IMR-90 (cell line): ENCODE measurements at regions not wholly inside any gene's neighbourhood (a gene's known extent, or its start where the extent isn't known, plus 50 kb on each side); places are given as distances from the start of the nearest gene placed in this dataset.

Experiments
- ATAC-seq: fragments of 200-7000 bp; cut with Tn5 transposase; 2 replicates; pipeline ENCODE4 v1.9.1; 2020; ENCODE audit warnings: low read depth, mild to moderate bottlenecking, moderate library complexity
- BruUV-seq: library from RNA; stranded (reverse); fragments of 400-500 nt; replicated peaks from 2 replicates; lab custom pipeline; 2021; lab: Mats Ljungman, UMichigan
- CTCF ChIA-PET: fragments of 300-600 bp; formaldehyde crosslinking; extraction: SDS; loops from one replicate; lab custom pipeline; 2021; ENCODE audit warnings: antibody characterized with exemption; lab: Yijun Ruan, JAX
- POLR2A ChIA-PET: fragments of 300-600 bp; sonication (Branson Sonifier 250); formaldehyde crosslinking; loops from one replicate; lab custom pipeline; 2022; ENCODE audit warnings: antibody characterized with exemption; ENCODE audit not compliant: unreplicated experiment; lab: Charles Lee
- DNase-seq: peaks from one replicate; pipeline ENCODE4 v3.0.0; 2013
- H2AFZ ChIP-seq: replicated peaks from 2 replicates; pipeline ENCODE3; 2013; ENCODE audit warnings: low read length, mild to moderate bottlenecking; ENCODE audit not compliant: poor library complexity
- H2AK5ac ChIP-seq: 2 replicates; pipeline ENCODE4 v1.6.1; 2013; ENCODE audit warnings: low read depth, low read length, inconsistent platforms
- H2AK9ac ChIP-seq: replicated peaks from 2 replicates; pipeline ENCODE3; 2013; ENCODE audit warnings: mild to moderate bottlenecking, low read depth, low read length, moderate library complexity; ENCODE audit not compliant: poor library complexity
- H2BK120ac ChIP-seq: 2 replicates; pipeline ENCODE4 v1.6.1; 2013; ENCODE audit warnings: low read depth, low read length, inconsistent platforms
- H2BK15ac ChIP-seq: 3 replicates; pipeline ENCODE4 v1.6.1; 2013; ENCODE audit warnings: low read depth, low read length, inconsistent platforms
- H2BK20ac ChIP-seq: 2 replicates; pipeline ENCODE4 v1.6.1; 2013; ENCODE audit warnings: low read depth, mild to moderate bottlenecking, inconsistent platforms, low read length, moderate library complexity
- H2BK5ac ChIP-seq: 2 replicates; pipeline ENCODE4 v1.6.1; 2013; ENCODE audit warnings: mild to moderate bottlenecking, low read depth, low read length, inconsistent platforms; ENCODE audit not compliant: poor library complexity, severe bottlenecking
- H3K14ac ChIP-seq: replicated peaks from 2 replicates; pipeline ENCODE4 v1.6.1; 2013; ENCODE audit warnings: low read depth, low read length, inconsistent platforms
- H3K18ac ChIP-seq: 2 replicates; pipeline ENCODE4 v1.6.1; 2013; ENCODE audit warnings: low read depth, low read length, control low read depth
- H3K23ac ChIP-seq: 2 replicates; pipeline ENCODE4 v1.6.1; 2013; ENCODE audit warnings: low read depth, low read length, inconsistent platforms
- H3K27ac ChIP-seq: 2 replicates; pipeline ENCODE4 v1.5.1; 2013; ENCODE audit warnings: mild to moderate bottlenecking, control low read depth, low read length; ENCODE audit not compliant: insufficient read depth
- H3K27me3 ChIP-seq: 2 replicates; pipeline ENCODE4 v1.6.1; 2013; ENCODE audit warnings: low read length; ENCODE audit not compliant: control insufficient read depth, insufficient read depth
- H3K36me3 ChIP-seq: 2 replicates; pipeline ENCODE4 v1.6.1; 2013; ENCODE audit warnings: low read length, mixed read lengths; ENCODE audit not compliant: control insufficient read depth, insufficient read depth
- H3K4ac ChIP-seq: 2 replicates; pipeline ENCODE4 v1.6.1; 2013; ENCODE audit warnings: low read depth, low read length, inconsistent platforms
- H3K4me1 ChIP-seq: 2 replicates; pipeline ENCODE4 v1.6.1; 2013; ENCODE audit warnings: low read length, mixed read lengths; ENCODE audit not compliant: control insufficient read depth, insufficient read depth
- H3K4me2 ChIP-seq: 2 replicates; pipeline ENCODE4 v1.6.1; 2013; ENCODE audit warnings: low read depth, mild to moderate bottlenecking, control low read depth, low read length, moderate library complexity
- H3K4me3 ChIP-seq: 2 replicates; pipeline ENCODE4 v1.5.1; 2013; ENCODE audit warnings: low read depth, mild to moderate bottlenecking, control low read depth, low read length, moderate library complexity; ENCODE audit not compliant: insufficient read depth
- H3K56ac ChIP-seq: 2 replicates; pipeline ENCODE4 v1.6.1; 2013; ENCODE audit warnings: low read length, inconsistent platforms; ENCODE audit not compliant: insufficient read depth; ENCODE audit errors: extremely low read depth
- H3K79me1 ChIP-seq, 2 experiments: 2 replicates each; pipeline ENCODE4 v1.6.1; 2013; ENCODE audit warnings: low read length in 2 of 2, inconsistent platforms in 1 of 2, low read depth in 1 of 2
- H3K9ac ChIP-seq: 2 replicates; pipeline ENCODE4 v1.6.1; 2013; ENCODE audit warnings: low read depth, low read length, control low read depth
- H3K9me1 ChIP-seq: 2 replicates; pipeline ENCODE4 v1.6.1; 2013; ENCODE audit warnings: low read length, inconsistent platforms; ENCODE audit not compliant: insufficient read depth
- H3K9me3 ChIP-seq: 2 replicates; pipeline ENCODE4 v1.6.1; 2013; ENCODE audit warnings: low read length; ENCODE audit not compliant: control insufficient read depth, insufficient read depth
- H4K20me1 ChIP-seq: 2 replicates; pipeline ENCODE4 v1.6.1; 2013; ENCODE audit warnings: low read length, inconsistent platforms; ENCODE audit not compliant: insufficient read depth
- H4K5ac ChIP-seq: 2 replicates; pipeline ENCODE4 v1.6.1; 2013; ENCODE audit warnings: mild to moderate bottlenecking, low read depth, low read length, control low read depth
- H4K8ac ChIP-seq, 2 experiments: 2 replicates each; pipeline ENCODE4 v1.6.1; 2013; ENCODE audit warnings: low read depth in 2 of 2, low read length in 2 of 2, control low read depth in 1 of 2, inconsistent platforms in 1 of 2
- H4K91ac ChIP-seq: 2 replicates; pipeline ENCODE4 v1.6.1; 2013; ENCODE audit warnings: low read depth, low read length, inconsistent platforms; ENCODE audit not compliant: insufficient read depth
- BHLHE40 ChIP-seq: fragments of 150-350 bp; IDR thresholded peaks from 2 replicates; pipeline ENCODE4 v1.6.1; 2016; ENCODE audit warnings: mild to moderate bottlenecking, low read depth, low read length
- FOS ChIP-seq: fragments of 150-350 bp; IDR thresholded peaks from 2 replicates; pipeline ENCODE4 v1.6.1; 2016; ENCODE audit warnings: low read depth, low read length
- MAFK ChIP-seq: IDR thresholded peaks from 2 replicates; pipeline ENCODE4 v1.6.1; 2012; ENCODE audit warnings: low read depth, low read length, improper control_type of control experiment
- MAZ ChIP-seq: IDR thresholded peaks from 2 replicates; pipeline ENCODE4 v1.6.1; 2012; ENCODE audit warnings: low read depth, mild to moderate bottlenecking, low read length, improper control_type of control experiment, moderate library complexity, borderline replicate concordance
- NFE2L2 ChIP-seq: fragments of 150-350 bp; IDR thresholded peaks from 2 replicates; pipeline ENCODE4 v1.6.1; 2016; ENCODE audit warnings: low read depth, mild to moderate bottlenecking, low read length
- RCOR1 ChIP-seq: IDR thresholded peaks from 2 replicates; pipeline ENCODE4 v1.6.1; 2012; ENCODE audit warnings: mild to moderate bottlenecking, low read length, improper control_type of control experiment; ENCODE audit not compliant: insufficient replicate concordance
- RFX5 ChIP-seq: IDR thresholded peaks from 2 replicates; pipeline ENCODE4 v1.8.0; 2012; ENCODE audit warnings: low read depth, mild to moderate bottlenecking, low read length, moderate library complexity
- SMC3 ChIP-seq: fragments of 150-350 bp; IDR thresholded peaks from 2 replicates; pipeline ENCODE4 v1.6.1; 2016; ENCODE audit warnings: low read depth, mild to moderate bottlenecking, antibody characterized with exemption, low read length, moderate library complexity
- WGBS, 2 experiments: methylation state at CpG; one replicate each; pipeline versions ENCODE4 v1.1.5 to v1.1.7; 2013; ENCODE audit warnings: missing lambda C conversion rate in 2 of 2; ENCODE audit not compliant: insufficient read length in 1 of 2; ENCODE audit errors: extremely low coverage in 2 of 2; 5-methylcytosine and 5-hydroxymethylcytosine counted together
- dilution Hi-C: fragments of 300-500 bp; cut with HindIII; formaldehyde crosslinking; loops from one replicate; pipeline ENCODE4 v1.14.3; 2018; ENCODE audit warnings: low sequenced_read_pairs; ENCODE audit not compliant: unreplicated experiment
- in situ Hi-C: fragments of 300-500 bp; cut with MboI; formaldehyde crosslinking; loops from 3 replicates; pipeline ENCODE4 v1.14.3; 2019; ENCODE audit warnings: low sequenced_read_pairs, inconsistent platforms, mixed read lengths
- intact Hi-C: fragments of 100-400 bp; cut with micrococcal nuclease; formaldehyde crosslinking; loops from 2 replicates; pipeline ENCODE4 v1.10.0; 2022
- TF ChIP-seq, protein P1 (sequence below): fragments of 150-350 bp; IDR thresholded peaks from 2 replicates; pipeline ENCODE4 v1.6.1; 2016; ENCODE audit warnings: low read depth, mild to moderate bottlenecking, low read length, moderate library complexity, borderline replicate concordance
- TF ChIP-seq, protein P2 (sequence below): conservative IDR thresholded peaks from 2 replicates; pipeline ENCODE4 v1.5.1; 2012; ENCODE audit warnings: mild to moderate bottlenecking, low read depth, low read length, improper control_type of control experiment

DNA sequence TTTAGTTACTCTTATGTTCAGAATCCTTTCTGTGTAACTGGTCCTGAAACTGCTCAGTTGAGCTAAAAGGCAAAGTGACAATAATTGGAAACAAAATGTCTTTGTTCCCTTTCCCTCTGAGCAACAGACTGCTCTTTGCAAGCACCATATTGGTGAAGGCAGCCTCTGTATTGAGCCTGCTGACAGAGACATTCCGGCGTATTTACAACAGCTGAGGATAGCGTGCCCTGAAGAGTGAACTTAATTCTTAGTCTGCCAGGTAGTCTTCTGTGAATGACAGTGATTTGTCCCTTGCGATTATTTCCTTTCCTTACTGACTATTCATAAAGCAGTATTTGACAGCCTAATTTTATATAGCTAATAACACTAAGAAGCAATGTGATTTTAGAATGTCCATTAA is 239.1 kb downstream of the CPS1 start:
- ATAC-seq (no peak), DNase-seq (no peak)
- no peak overlapping the region for H3K18ac ChIP-seq
- TF ChIP-seq RCOR1 (no peak), SMC3 (no peak), FOS (no peak), BHLHE40 (no peak), NFE2L2 (no peak), RFX5 (no peak), MAZ (no peak), MAFK (no peak)
- TF ChIP-seq, protein P1, sequence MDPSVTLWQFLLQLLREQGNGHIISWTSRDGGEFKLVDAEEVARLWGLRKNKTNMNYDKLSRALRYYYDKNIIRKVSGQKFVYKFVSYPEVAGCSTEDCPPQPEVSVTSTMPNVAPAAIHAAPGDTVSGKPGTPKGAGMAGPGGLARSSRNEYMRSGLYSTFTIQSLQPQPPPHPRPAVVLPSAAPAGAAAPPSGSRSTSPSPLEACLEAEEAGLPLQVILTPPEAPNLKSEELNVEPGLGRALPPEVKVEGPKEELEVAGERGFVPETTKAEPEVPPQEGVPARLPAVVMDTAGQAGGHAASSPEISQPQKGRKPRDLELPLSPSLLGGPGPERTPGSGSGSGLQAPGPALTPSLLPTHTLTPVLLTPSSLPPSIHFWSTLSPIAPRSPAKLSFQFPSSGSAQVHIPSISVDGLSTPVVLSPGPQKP, result no peak
- TF ChIP-seq, protein P2, sequence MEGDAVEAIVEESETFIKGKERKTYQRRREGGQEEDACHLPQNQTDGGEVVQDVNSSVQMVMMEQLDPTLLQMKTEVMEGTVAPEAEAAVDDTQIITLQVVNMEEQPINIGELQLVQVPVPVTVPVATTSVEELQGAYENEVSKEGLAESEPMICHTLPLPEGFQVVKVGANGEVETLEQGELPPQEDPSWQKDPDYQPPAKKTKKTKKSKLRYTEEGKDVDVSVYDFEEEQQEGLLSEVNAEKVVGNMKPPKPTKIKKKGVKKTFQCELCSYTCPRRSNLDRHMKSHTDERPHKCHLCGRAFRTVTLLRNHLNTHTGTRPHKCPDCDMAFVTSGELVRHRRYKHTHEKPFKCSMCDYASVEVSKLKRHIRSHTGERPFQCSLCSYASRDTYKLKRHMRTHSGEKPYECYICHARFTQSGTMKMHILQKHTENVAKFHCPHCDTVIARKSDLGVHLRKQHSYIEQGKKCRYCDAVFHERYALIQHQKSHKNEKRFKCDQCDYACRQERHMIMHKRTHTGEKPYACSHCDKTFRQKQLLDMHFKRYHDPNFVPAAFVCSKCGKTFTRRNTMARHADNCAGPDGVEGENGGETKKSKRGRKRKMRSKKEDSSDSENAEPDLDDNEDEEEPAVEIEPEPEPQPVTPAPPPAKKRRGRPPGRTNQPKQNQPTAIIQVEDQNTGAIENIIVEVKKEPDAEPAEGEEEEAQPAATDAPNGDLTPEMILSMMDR, result no peak
- H2AK9ac ChIP-seq, result no peak overlapping the region
- no peak overlapping the region for H3K4me3 ChIP-seq
- POLR2A ChIA-PET, result no interaction called here
- H3K79me1 ChIP-seq, result no peaks in the 10 kb centered on the region
- no peak overlapping the region for H2AFZ ChIP-seq
- in situ Hi-C loops, result no loop called here
- H4K91ac ChIP-seq, result no peak overlapping the region
- intact Hi-C loops, result no loop called here
- H3K4me2 ChIP-seq, result no peak overlapping the region
- H3K14ac ChIP-seq, result no peak overlapping the region
- dilution Hi-C loops, result no loop called here
- H4K20me1 ChIP-seq, result no peaks in the 10 kb centered on the region
- H4K8ac ChIP-seq, result no peak overlapping the region
- H2BK20ac ChIP-seq, result no peak overlapping the region
- H2BK5ac ChIP-seq, result no peak overlapping the region
- H3K23ac ChIP-seq, result no peak overlapping the region
- CTCF ChIA-PET, result no interaction called here
- no peaks in the 10 kb centered on the region for H3K4me1 ChIP-seq
- no peak overlapping the region for H2BK120ac ChIP-seq
- H2BK15ac ChIP-seq, result no peak overlapping the region
- peaks cover 6% of the 10 kb centered on the region; the same call in 1 of the 2 replicates for H3K9me3 ChIP-seq
- WGBS, 2 experiments, result no CpG with 5 or more reads among the region's 4 CpGs
- no peak overlapping the region for H3K9ac ChIP-seq
- no peaks in the 10 kb centered on the region for H3K9me1 ChIP-seq
- H3K27ac ChIP-seq, result no peak overlapping the region
- no peak overlapping the region for H3K56ac ChIP-seq
- H4K5ac ChIP-seq, result no peak overlapping the region
- no TSS peak for BruUV-seq
- no peaks in the 10 kb centered on the region for H3K27me3 ChIP-seq
- no peaks in the 10 kb centered on the region for H3K36me3 ChIP-seq
- H2AK5ac ChIP-seq, result no peak overlapping the region
- no peak overlapping the region for H3K4ac ChIP-seq
